GM23248 (cell line): ENCODE measurements at regions not wholly inside any gene's neighbourhood (a gene's known extent, or its start where the extent isn't known, plus 50 kb on each side); places are given as distances from the start of the nearest gene placed in this dataset.

Experiments used
- EZH2 ChIP-seq: fragments of 200-600 bp; sonication (generic); IDR thresholded peaks from 2 replicates; pipeline ENCODE4 v1.6.1; 2018; ENCODE audit warnings: antibody characterized with exemption, mild to moderate bottlenecking; ENCODE audit not compliant: insufficient read depth, poor library complexity, severe bottlenecking
- EZH2phosphoT487 ChIP-seq: fragments of 200-600 bp; sonication (generic); IDR thresholded peaks from 2 replicates; pipeline ENCODE4 v1.6.1; 2018; ENCODE audit warnings: antibody characterized with exemption, moderate library complexity, mild to moderate bottlenecking, low read depth; ENCODE audit not compliant: insufficient read depth

DNA sequence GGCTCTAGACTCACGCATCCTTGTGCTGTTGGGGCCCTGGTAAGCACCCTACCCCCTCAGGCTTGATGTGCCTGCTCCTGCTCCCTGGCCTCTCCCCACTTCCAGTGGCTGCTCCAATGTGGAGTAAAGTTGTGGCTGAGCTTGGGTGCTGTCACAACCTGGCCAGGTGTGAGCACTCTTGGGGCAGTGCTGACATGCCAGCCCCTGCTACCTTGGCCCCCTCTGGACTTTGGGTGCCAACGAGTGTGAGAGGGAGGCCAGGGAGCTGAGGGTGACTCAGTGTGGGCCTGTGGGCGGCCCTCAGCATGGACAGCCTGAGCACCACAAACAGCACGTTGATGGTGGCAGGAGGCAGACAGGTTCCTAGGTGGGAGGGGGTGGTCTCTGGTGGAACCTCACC lies 870.2 kb upstream of the C9orf72 start:
- TF ChIP-seq EZH2 (no peak), EZH2phosphoT487 (no peak)
